Vagina (tissue), 2 donors: ENCODE measurements at regions not wholly inside any gene's neighbourhood (a gene's known extent, or its start where the extent isn't known, plus 50 kb on each side); places are given as distances from the start of the nearest gene placed in this dataset.

Experiments
- CTCF ChIP-seq, 3 experiments: fragments of 450-650 bp in 2 of 3; fragments of 200-600 bp in 1 of 3; sonication (generic) in 1 of 3; IDR thresholded peaks; one replicate each; pipeline ENCODE4 v1.5.1; 2017 to 2019; ENCODE audit warnings: antibody characterized with exemption in 3 of 3, mild to moderate bottlenecking in 2 of 3, moderate library complexity in 2 of 3
- POLR2A ChIP-seq, 2 donors: fragments of 450-650 bp; IDR thresholded peaks; one replicate each; pipeline ENCODE4 v1.6.1; 2017; ENCODE audit warnings: antibody characterized with exemption in 2 of 2, mild to moderate bottlenecking in 2 of 2, moderate library complexity in 2 of 2

GRCh38 chr5:168215646-168216045 is 75.8 kb upstream of the WWC1 start:
- TF ChIP-seq CTCF (IDR thresholded peaks at IDR 0.05) (no peak), POLR2A (IDR thresholded peaks at IDR 0.05) (no peak)
